B cell (primary cell): ENCODE measurements at regions not wholly inside any gene's neighbourhood (a gene's known extent, or its start where the extent isn't known, plus 50 kb on each side); places are given as distances from the start of the nearest gene placed in this dataset.

ENCODE experiments used
- ATAC-seq: fragments of 200-7000 bp; cut with Tn5 transposase; one replicate; pipeline ENCODE4 v1.10.0; 2021; ENCODE audit warnings: low read depth, mild to moderate bottlenecking, moderate number of reproducible peaks, moderate library complexity
- CTCF ChIA-PET: fragments of 350-600 bp; sonication (Branson Sonifier 250); formaldehyde crosslinking; loops from one replicate; lab custom pipeline; 2021; ENCODE audit warnings: antibody characterized with exemption, inconsistent platforms; lab: Charles Lee
- POLR2A ChIA-PET: fragments of 350-600 bp; sonication (Branson Sonifier 250); formaldehyde crosslinking; loops from one replicate; lab custom pipeline; 2021; ENCODE audit warnings: antibody characterized with exemption; lab: Charles Lee
- DNase-seq: peaks from one replicate; pipeline ENCODE4 v3.0.0; 2013
- H2AFZ ChIP-seq: 2 replicates; pipeline ENCODE4 v1.6.1; 2012; ENCODE audit warnings: mild to moderate bottlenecking, low read depth, low read length; ENCODE audit not compliant: insufficient read depth, poor library complexity, severe bottlenecking
- H3K27ac ChIP-seq, 2 donors: 1 replicate in 1 of 2; 2 replicates in 1 of 2; pipeline ENCODE4 v1.5.1; 2012 to 2013; ENCODE audit warnings: low read length in 2 of 2, mild to moderate bottlenecking in 2 of 2, moderate library complexity in 1 of 2
- H3K27me3 ChIP-seq, 4 experiments: fragments of 200-600 bp in 1 of 4; sonication (generic) in 1 of 4; replicated peaks in 1 of 4; 1 replicate in 2 of 4; 2 replicates in 2 of 4; pipeline versions ENCODE4 v1.6.1 to v1.7.0; 2013 to 2016; ENCODE audit warnings: low read length in 3 of 4, mild to moderate bottlenecking in 2 of 4, mixed read lengths in 1 of 4, moderate library complexity in 1 of 4; ENCODE audit not compliant: insufficient read depth in 4 of 4, control insufficient read depth in 3 of 4; ENCODE audit errors: control extremely low read depth in 1 of 4
- H3K36me3 ChIP-seq, 2 experiments: replicated peaks in 1 of 2; 1 replicate in 1 of 2; 2 replicates in 1 of 2; pipeline versions ENCODE4 v1.6.1 to v1.7.1; 2013; ENCODE audit warnings: low read length in 1 of 2; ENCODE audit not compliant: insufficient read depth in 2 of 2, control insufficient read depth in 1 of 2; ENCODE audit errors: control extremely low read depth in 1 of 2, extremely low read depth in 1 of 2
- H3K4me1 ChIP-seq, 2 donors: fragments of 200-600 bp in 1 of 2; sonication (generic) in 1 of 2; 1 replicate in 1 of 2; 2 replicates in 1 of 2; pipeline versions ENCODE4 v1.5.1 to v1.6.1; 2013 to 2017; ENCODE audit warnings: low read length in 2 of 2; ENCODE audit not compliant: control insufficient read depth in 2 of 2, insufficient read depth in 2 of 2
- H3K4me2 ChIP-seq: replicated peaks from 2 replicates; pipeline ENCODE3; 2012; ENCODE audit warnings: mild to moderate bottlenecking, low read depth, low read length; ENCODE audit not compliant: poor library complexity, severe bottlenecking
- H3K4me3 ChIP-seq, 5 experiments: fragments of 200-600 bp in 1 of 5; sonication (generic) in 1 of 5; 1 replicate in 3 of 5; 2 replicates in 2 of 5; pipeline versions ENCODE4 v1.5.1 to v1.7.0; 2011 to 2016; ENCODE audit warnings: low read length in 4 of 5, mild to moderate bottlenecking in 4 of 5, low read depth in 2 of 5, control low read depth in 1 of 5, moderate library complexity in 1 of 5; ENCODE audit not compliant: insufficient read depth in 1 of 5; ENCODE audit errors: control extremely low read depth in 1 of 5, extremely low read depth in 1 of 5
- H3K79me2 ChIP-seq: fragments of 200-600 bp; sonication (generic); one replicate; pipeline ENCODE4 v1.6.0; 2016; ENCODE audit warnings: low read length; ENCODE audit not compliant: control insufficient read depth, insufficient read depth
- H3K9ac ChIP-seq: fragments of 200-600 bp; sonication (generic); 2 replicates; pipeline ENCODE4 v1.6.1; 2017; ENCODE audit warnings: mild to moderate bottlenecking, low read length, moderate library complexity
- H3K9me3 ChIP-seq, 3 donors: one replicate each; pipeline versions ENCODE4 v1.6.1 to v1.7.1; 2013; ENCODE audit warnings: low read length in 2 of 3; ENCODE audit not compliant: control insufficient read depth in 2 of 3, insufficient read depth in 1 of 3; ENCODE audit errors: control extremely low read depth in 1 of 3
- H4K20me1 ChIP-seq: 2 replicates; pipeline ENCODE4 v1.6.0; 2012; ENCODE audit warnings: mild to moderate bottlenecking, low read length; ENCODE audit not compliant: insufficient read depth, control insufficient read depth, poor library complexity, severe bottlenecking
- H3K27ac Mint-ChIP-seq: one replicate; pipeline ENCODE4 v1.8.0; 2021; ENCODE audit warnings: mixed read lengths
- H3K27me3 Mint-ChIP-seq: one replicate; pipeline ENCODE4 v1.8.0; 2021; ENCODE audit warnings: mixed read lengths
- H3K4me1 Mint-ChIP-seq: one replicate; pipeline ENCODE4 v1.8.0; 2021; ENCODE audit warnings: mixed read lengths
- H3K4me3 Mint-ChIP-seq: one replicate; pipeline ENCODE4 v1.8.0; 2021; ENCODE audit warnings: mixed read lengths
- H3K9me3 Mint-ChIP-seq: one replicate; pipeline ENCODE4 v1.8.0; 2022; ENCODE audit warnings: mixed read lengths; ENCODE audit not compliant: insufficient read depth
- EZH2 ChIP-seq: IDR thresholded peaks from 2 replicates; pipeline ENCODE4 v1.6.1; 2012; ENCODE audit warnings: borderline replicate concordance, low read depth, mild to moderate bottlenecking, moderate library complexity, low read length; ENCODE audit not compliant: insufficient read depth, poor library complexity, severe bottlenecking
- WGBS: methylation state at CpG from one replicate; pipeline ENCODE4 v1.1.5; 2013; ENCODE audit warnings: missing lambda C conversion rate; ENCODE audit not compliant: insufficient coverage; 5-methylcytosine and 5-hydroxymethylcytosine counted together
- intact Hi-C: fragments of 100-400 bp; cut with micrococcal nuclease; formaldehyde crosslinking; loops from one replicate; pipeline ENCODE4 v1.10.0; 2022
- TF ChIP-seq, protein P1 (sequence below): fragments of 200-600 bp; IDR thresholded peaks from one replicate; pipeline ENCODE4 v1.8.0; 2022; ENCODE audit warnings: antibody characterized with exemption, mild to moderate bottlenecking

DNA sequence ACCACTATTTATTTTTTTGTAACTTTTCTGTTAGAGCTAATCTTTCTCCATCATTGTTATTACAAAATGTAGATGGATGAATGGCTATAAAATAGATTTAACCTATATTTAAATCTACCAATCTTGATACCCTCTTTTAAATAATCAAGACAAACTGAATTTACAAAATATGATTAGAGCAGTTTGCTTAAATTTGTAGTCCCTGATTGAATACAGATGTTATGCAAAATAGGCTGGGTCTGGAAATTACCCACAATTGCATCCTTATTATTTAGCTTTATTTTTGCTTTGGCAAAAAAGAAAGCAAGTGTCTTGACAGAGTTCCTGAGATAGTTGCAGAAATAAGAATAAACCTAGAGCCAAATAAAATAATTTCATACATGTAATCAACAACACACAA is 352.8 kb downstream of the KLF12 start:
- H3K4me2 ChIP-seq = no peak overlapping the region
- no peaks in the 10 kb centered on the region for H3K9me3 ChIP-seq
- H3K4me1 ChIP-seq = no peaks in the 10 kb centered on the region
- no peaks in the 10 kb centered on the region for H3K9me3 Mint-ChIP-seq
- no peak for DNase-seq
- no peak overlapping the region for H3K4me3 ChIP-seq
- ATAC-seq = no peak
- H3K27ac ChIP-seq = no peak overlapping the region
- CTCF ChIA-PET = interaction anchor here (1.2 kb wide), 1 partner anchor 14 kb away, joined by 3 read pairs; no protein-coding TSS in a partner anchor
- no peak overlapping the region for H3K9ac ChIP-seq
- H4K20me1 ChIP-seq = no peaks in the 10 kb centered on the region
- no peak for TF ChIP-seq EZH2
- TF ChIP-seq, protein P1, sequence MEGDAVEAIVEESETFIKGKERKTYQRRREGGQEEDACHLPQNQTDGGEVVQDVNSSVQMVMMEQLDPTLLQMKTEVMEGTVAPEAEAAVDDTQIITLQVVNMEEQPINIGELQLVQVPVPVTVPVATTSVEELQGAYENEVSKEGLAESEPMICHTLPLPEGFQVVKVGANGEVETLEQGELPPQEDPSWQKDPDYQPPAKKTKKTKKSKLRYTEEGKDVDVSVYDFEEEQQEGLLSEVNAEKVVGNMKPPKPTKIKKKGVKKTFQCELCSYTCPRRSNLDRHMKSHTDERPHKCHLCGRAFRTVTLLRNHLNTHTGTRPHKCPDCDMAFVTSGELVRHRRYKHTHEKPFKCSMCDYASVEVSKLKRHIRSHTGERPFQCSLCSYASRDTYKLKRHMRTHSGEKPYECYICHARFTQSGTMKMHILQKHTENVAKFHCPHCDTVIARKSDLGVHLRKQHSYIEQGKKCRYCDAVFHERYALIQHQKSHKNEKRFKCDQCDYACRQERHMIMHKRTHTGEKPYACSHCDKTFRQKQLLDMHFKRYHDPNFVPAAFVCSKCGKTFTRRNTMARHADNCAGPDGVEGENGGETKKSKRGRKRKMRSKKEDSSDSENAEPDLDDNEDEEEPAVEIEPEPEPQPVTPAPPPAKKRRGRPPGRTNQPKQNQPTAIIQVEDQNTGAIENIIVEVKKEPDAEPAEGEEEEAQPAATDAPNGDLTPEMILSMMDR = no peak
- no peak overlapping the region for H3K27ac Mint-ChIP-seq
- H3K36me3 ChIP-seq = peaks cover 2 to 9% of the 10 kb centered on the region in 2 experiments
- no peaks in the 10 kb centered on the region for H3K4me1 Mint-ChIP-seq
- H3K27me3 Mint-ChIP-seq = no peaks in the 10 kb centered on the region
- intact Hi-C loops = no loop called here
- H3K27me3 ChIP-seq = no peaks in the 10 kb centered on the region
- no peak overlapping the region for H3K4me3 Mint-ChIP-seq
- H2AFZ ChIP-seq = no peak overlapping the region
- POLR2A ChIA-PET = no interaction called here
- H3K79me2 ChIP-seq = no peaks in the 10 kb centered on the region

DNA sequence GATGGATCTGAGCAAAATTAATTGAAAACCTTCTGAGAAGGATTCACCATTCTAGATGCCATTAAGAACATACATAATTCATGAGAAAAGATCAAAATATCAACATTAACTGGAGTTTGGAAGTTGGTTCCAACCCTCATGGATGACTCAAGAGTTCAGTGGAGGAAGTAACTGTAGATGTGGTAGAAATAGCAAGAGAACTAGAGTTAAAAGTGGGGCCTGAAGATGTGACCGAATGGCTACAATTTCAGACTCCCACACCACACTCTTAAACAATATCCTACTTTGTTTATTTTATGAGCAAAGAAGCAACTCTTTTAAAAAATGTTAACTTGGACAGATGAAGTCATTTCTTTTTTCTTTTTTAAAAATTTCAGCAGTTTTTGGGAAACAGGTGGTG is 354.3 kb downstream of the KLF12 start:
- H3K9me3 Mint-ChIP-seq = no peaks in the 10 kb centered on the region
- Histone ChIP-seq H3K4me1 (no peaks in the 10 kb centered on the region), H2AFZ (no peak overlapping the region), H3K27me3 (no peaks in the 10 kb centered on the region), H3K27ac (no peak overlapping the region), H3K36me3 (peaks cover 2 to 9% of the 10 kb centered on the region in 2 experiments), H3K9me3 (no peaks in the 10 kb centered on the region), H3K9ac (no peak overlapping the region), H3K4me2 (no peak overlapping the region), H3K79me2 (no peaks in the 10 kb centered on the region), H3K4me3 (no peak overlapping the region), H4K20me1 (no peaks in the 10 kb centered on the region)
- WGBS = no CpG with 5 or more reads among the region's 1 CpG
- no peak overlapping the region for H3K27ac Mint-ChIP-seq
- no peaks in the 10 kb centered on the region for H3K4me1 Mint-ChIP-seq
- intact Hi-C loops = no loop called here
- ChIA-PET CTCF (no interaction called here), POLR2A (no interaction called here)
- no peaks in the 10 kb centered on the region for H3K27me3 Mint-ChIP-seq
- no peak overlapping the region for H3K4me3 Mint-ChIP-seq
- TF ChIP-seq EZH2 = no peak
- TF ChIP-seq, protein P1 = no peak
- no peak for DNase-seq
- ATAC-seq = no peak
